ENCODE measurements at regions not wholly inside any gene's neighbourhood (a gene's known extent, or its start where the extent isn't known, plus 50 kb on each side); places are given as distances from the start of the nearest gene placed in this dataset.

- peaks cover 4% of the 10 kb centered on the region; the same call in 1 of the 2 replicates for H3K9me3 Mint-ChIP-seq
- no peak for TF ChIP-seq CTCF (IDR thresholded peaks at IDR 0.05)
- H3K27ac Mint-ChIP-seq: no peak overlapping the region
- H3K4me1 Mint-ChIP-seq (ENCODE audit: low read depth): no peaks in the 10 kb centered on the region
- H3K27me3 Mint-ChIP-seq (ENCODE audit: insufficient read depth): peaks cover 3% of the 10 kb centered on the region; the same call in 1 of the 2 replicates
- H3K4me3 Mint-ChIP-seq: no peak overlapping the region
- DNase-seq: no peak
- H3K36me3 Mint-ChIP-seq (ENCODE audit: low read depth): no peaks in the 10 kb centered on the region
These were observed 157.0 kb downstream of the CBLL2 start for GRCh38 chrX:22429704-22430103.

- Mint-ChIP-seq H3K9me3 (peaks cover 4% of the 10 kb centered on the region; the same call in 1 of the 2 replicates), H3K4me1 (ENCODE audit: low read depth) (no peaks in the 10 kb centered on the region), H3K4me3 (no peak overlapping the region), H3K27ac (no peak overlapping the region), H3K27me3 (ENCODE audit: insufficient read depth) (peaks cover 3% of the 10 kb centered on the region; the same call in 1 of the 2 replicates), H3K36me3 (ENCODE audit: low read depth) (no peaks in the 10 kb centered on the region)
- TF ChIP-seq CTCF (IDR thresholded peaks at IDR 0.05): no peak
- DNase-seq: no peak
These were observed 158.0 kb downstream of the CBLL2 start for GRCh38 chrX:22430701-22431100.

- Mint-ChIP-seq H3K27ac (no peak overlapping the region), H3K9me3 (no peaks in the 10 kb centered on the region), H3K4me3 (no peak overlapping the region), H3K27me3 (ENCODE audit: insufficient read depth) (peaks cover 3% of the 10 kb centered on the region; the same call in 1 of the 2 replicates), H3K36me3 (ENCODE audit: low read depth) (no peaks in the 10 kb centered on the region), H3K4me1 (ENCODE audit: low read depth) (no peaks in the 10 kb centered on the region)
- no peak for TF ChIP-seq CTCF (IDR thresholded peaks at IDR 0.05)
- DNase-seq: no peak
These were observed 160.8 kb downstream of the CBLL2 start for GRCh38 chrX:22433292-22434070.

- Mint-ChIP-seq H3K4me3 (no peak overlapping the region), H3K9me3 (no peaks in the 10 kb centered on the region), H3K27me3 (ENCODE audit: insufficient read depth) (no peaks in the 10 kb centered on the region; the same call in none of the 2 replicates), H3K4me1 (ENCODE audit: low read depth) (peaks cover 7% of the 10 kb centered on the region), H3K27ac (no peak overlapping the region), H3K36me3 (ENCODE audit: low read depth) (no peaks in the 10 kb centered on the region)
- no peak for TF ChIP-seq CTCF (IDR thresholded peaks at IDR 0.05)
- no peak for DNase-seq
These were observed 173.2 kb downstream of the CBLL2 start for GRCh38 chrX:22445880-22446279.

GRCh38 chrX:22462959-22463358, 190.2 kb downstream of the CBLL2 start:
- Mint-ChIP-seq H3K4me1 (ENCODE audit: low read depth) (no peaks in the 10 kb centered on the region), H3K27ac (no peak overlapping the region), H3K4me3 (no peak overlapping the region), H3K36me3 (ENCODE audit: low read depth) (no peaks in the 10 kb centered on the region), H3K27me3 (ENCODE audit: insufficient read depth) (no peaks in the 10 kb centered on the region), H3K9me3 (no peaks in the 10 kb centered on the region)
- no peak for DNase-seq
- TF ChIP-seq CTCF (IDR thresholded peaks at IDR 0.05): no peak
